Hepatocyte (in vitro differentiated cells): ENCODE measurements at regions not wholly inside any gene's neighbourhood (a gene's known extent, or its start where the extent isn't known, plus 50 kb on each side); places are given as distances from the start of the nearest gene placed in this dataset.

Experiments used
- CTCF ChIP-seq: fragments of 200-600 bp; sonication (generic); IDR thresholded peaks from 2 replicates; pipeline ENCODE4 v1.5.1; 2016; ENCODE audit warnings: antibody characterized with exemption, mild to moderate bottlenecking; ENCODE audit not compliant: poor library complexity
- EZH2 ChIP-seq: fragments of 200-600 bp; sonication (generic); IDR thresholded peaks from 2 replicates; pipeline ENCODE4 v1.6.1; 2016; ENCODE audit warnings: antibody characterized with exemption, mild to moderate bottlenecking, borderline replicate concordance

- TF ChIP-seq CTCF (no peak), EZH2 (no peak)
Measured at GRCh38 chr15:47663101-47663500, 54.2 kb upstream of the SEMA6D start.
